Fibroblast of villous mesenchyme (primary cell): ENCODE measurements at regions not wholly inside any gene's neighbourhood (a gene's known extent, or its start where the extent isn't known, plus 50 kb on each side); places are given as distances from the start of the nearest gene placed in this dataset.

ENCODE experiments used
- DNase-seq: peaks from one replicate; pipeline ENCODE4 v3.0.0-alpha.2; 2010; ENCODE audit warnings: low read depth
- H3K4me3 ChIP-seq: 2 replicates; pipeline ENCODE4 v1.5.1; 2011; ENCODE audit warnings: low read depth, mild to moderate bottlenecking, low read length
- CTCF ChIP-seq: IDR thresholded peaks from 2 replicates; pipeline ENCODE4 v1.5.1; 2012; ENCODE audit warnings: low read depth, mild to moderate bottlenecking, low read length; ENCODE audit not compliant: insufficient read depth

- peak; percentile 48 for DNase-seq
- TF ChIP-seq CTCF, result no peak
- peak overlapping the region; percentile 90 for H3K4me3 ChIP-seq
These were observed 63.8 kb downstream of the KCNRG start for GRCh38 chr13:50078895-50079654.

- no peak for TF ChIP-seq CTCF
These were observed 64.5 kb downstream of the KCNRG start for GRCh38 chr13:50079655-50080202.

GRCh38 chr13:50080203-50080910 is 65.1 kb downstream of the KCNRG start:
- H3K4me3 ChIP-seq, result peak overlapping the region; percentile 90
- no peak for TF ChIP-seq CTCF
- DNase-seq, result peak; percentile 65

More at GRCh38 chr13:50079655-50080202, 64.5 kb downstream of the KCNRG start:
- DNase-seq, result peak; percentile 7
- peak overlapping the region; percentile 90 for H3K4me3 ChIP-seq

- peak overlapping the region; percentile 90 for H3K4me3 ChIP-seq
- peak; percentile 45 for DNase-seq
- no peak for TF ChIP-seq CTCF
These were observed 65.9 kb downstream of the KCNRG start for GRCh38 chr13:50080911-50081678.

- peak; percentile 99 for DNase-seq
- H3K4me3 ChIP-seq, result peak overlapping the region; percentile 90
- no peak for TF ChIP-seq CTCF
These were observed 66.6 kb downstream of the KCNRG start for GRCh38 chr13:50081679-50082425.
